Prostate gland (tissue), 2 donors: ENCODE measurements at regions not wholly inside any gene's neighbourhood (a gene's known extent, or its start where the extent isn't known, plus 50 kb on each side); places are given as distances from the start of the nearest gene placed in this dataset.

Experiments
- POLR2A ChIP-seq: fragments of 450-650 bp; IDR thresholded peaks from one replicate; pipeline ENCODE4 v1.6.1; 2016; ENCODE audit warnings: antibody characterized with exemption, mild to moderate bottlenecking
- POLR2AphosphoS5 ChIP-seq: sonication (generic); formaldehyde crosslinking; IDR thresholded peaks from one replicate; pipeline ENCODE4 v1.6.1; 2017; ENCODE audit warnings: antibody characterized with exemption
- TF ChIP-seq, protein P1 (sequence below), 4 experiments: fragments of 200-600 bp in 2 of 4; fragments of 450-650 bp in 2 of 4; sonication (generic) in 2 of 4; IDR thresholded peaks; 1 replicate in 3 of 4; 2 replicates in 1 of 4; pipeline ENCODE4 v1.5.1; 2016 to 2019; ENCODE audit warnings: antibody characterized with exemption in 4 of 4, mild to moderate bottlenecking in 2 of 4, moderate library complexity in 2 of 4

DNA sequence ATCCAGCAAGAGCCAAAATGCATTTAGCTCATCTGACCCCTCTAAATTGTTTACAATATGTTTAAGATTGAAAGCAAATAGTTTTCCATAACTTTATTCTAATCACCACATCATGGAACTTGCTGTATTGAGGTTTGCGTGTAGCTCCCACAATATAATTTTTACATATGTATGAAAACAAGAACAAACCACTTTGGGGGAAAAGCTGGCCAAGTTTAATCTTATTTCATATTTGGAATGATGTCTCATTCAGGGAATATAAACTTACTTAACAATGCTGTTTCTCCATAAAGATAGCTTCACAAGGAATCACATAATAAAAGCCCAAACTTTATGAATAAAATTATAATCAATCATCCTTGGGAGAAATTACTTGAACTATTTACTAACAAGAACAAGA lies 194.6 kb upstream of the PCSK5 start:
- no peak for TF ChIP-seq POLR2A
- TF ChIP-seq, protein P1, sequence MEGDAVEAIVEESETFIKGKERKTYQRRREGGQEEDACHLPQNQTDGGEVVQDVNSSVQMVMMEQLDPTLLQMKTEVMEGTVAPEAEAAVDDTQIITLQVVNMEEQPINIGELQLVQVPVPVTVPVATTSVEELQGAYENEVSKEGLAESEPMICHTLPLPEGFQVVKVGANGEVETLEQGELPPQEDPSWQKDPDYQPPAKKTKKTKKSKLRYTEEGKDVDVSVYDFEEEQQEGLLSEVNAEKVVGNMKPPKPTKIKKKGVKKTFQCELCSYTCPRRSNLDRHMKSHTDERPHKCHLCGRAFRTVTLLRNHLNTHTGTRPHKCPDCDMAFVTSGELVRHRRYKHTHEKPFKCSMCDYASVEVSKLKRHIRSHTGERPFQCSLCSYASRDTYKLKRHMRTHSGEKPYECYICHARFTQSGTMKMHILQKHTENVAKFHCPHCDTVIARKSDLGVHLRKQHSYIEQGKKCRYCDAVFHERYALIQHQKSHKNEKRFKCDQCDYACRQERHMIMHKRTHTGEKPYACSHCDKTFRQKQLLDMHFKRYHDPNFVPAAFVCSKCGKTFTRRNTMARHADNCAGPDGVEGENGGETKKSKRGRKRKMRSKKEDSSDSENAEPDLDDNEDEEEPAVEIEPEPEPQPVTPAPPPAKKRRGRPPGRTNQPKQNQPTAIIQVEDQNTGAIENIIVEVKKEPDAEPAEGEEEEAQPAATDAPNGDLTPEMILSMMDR (IDR thresholded peaks at IDR 0.05) = no peak
- no peak for TF ChIP-seq POLR2AphosphoS5
